ENCODE measurements at regions not wholly inside any gene's neighbourhood (a gene's known extent, or its start where the extent isn't known, plus 50 kb on each side); places are given as distances from the start of the nearest gene placed in this dataset.

GRCh38 chr4:84022564-84022963 is 476.5 kb downstream of the NKX6-1 start:
- TF ChIP-seq CTCF (IDR thresholded peaks at IDR 0.05; ENCODE audit: low read depth, low read length) (no peak), POLR2A (IDR thresholded peaks at IDR 0.05; ENCODE audit: extremely low read depth, insufficient read length) (no peak), MYC (IDR thresholded peaks at IDR 0.05; ENCODE audit: low read depth, low read length) (no peak), MAX (IDR thresholded peaks at IDR 0.05; ENCODE audit: low read depth, low read length) (no peak)
